CD4-positive, alpha-beta T cell treated with Interleukin-4 for 4 hours (primary cell): ENCODE measurements at regions not wholly inside any gene's neighbourhood (a gene's known extent, or its start where the extent isn't known, plus 50 kb on each side); places are given as distances from the start of the nearest gene placed in this dataset.
"Not testable (repeated sequence)": the region's sequence is repeated elsewhere in the genome, so short reads cannot be mapped to it uniquely, and the experiment has no call there.

Source experiments
- DNase-seq: peaks from one replicate; pipeline ENCODE4 v3.0.0-alpha.2; 2020

- DNase-seq: no peak
Measured at GRCh38 chr7:65809259-65809981, 63.5 kb upstream of the VKORC1L1 start.

- DNase-seq: no peak
Measured at GRCh38 chr7:65809982-65810288, 62.9 kb upstream of the VKORC1L1 start.

GRCh38 chr7:65812281-65812680 lies 60.6 kb upstream of the VKORC1L1 start:
- no peak for DNase-seq

- DNase-seq: not testable (repeated sequence)
Measured at GRCh38 chr7:65814556-65815167, 58.2 kb upstream of the VKORC1L1 start.

GRCh38 chr7:65820287-65820950 lies 52.5 kb upstream of the VKORC1L1 start:
- DNase-seq: no peak
